OCI-LY3 (cell line): ENCODE measurements at regions not wholly inside any gene's neighbourhood (a gene's known extent, or its start where the extent isn't known, plus 50 kb on each side); places are given as distances from the start of the nearest gene placed in this dataset.

ENCODE experiments used
- CTCF ChIP-seq: fragments of 200-600, 300-600 bp; sonication (generic); IDR thresholded peaks from 2 replicates; pipeline ENCODE4 v1.5.1; 2014; ENCODE audit warnings: antibody characterized with exemption, low read length, low read depth
- EZH2phosphoT487 ChIP-seq: fragments of 200-600 bp; shearing (Covaris generic); IDR thresholded peaks from 2 replicates; pipeline ENCODE4 v1.6.1; 2018; ENCODE audit warnings: antibody characterized with exemption, mixed run types, low read depth

GRCh38 chr4:23429497-23429896, 460.4 kb downstream of the PPARGC1A start:
- TF ChIP-seq CTCF (no peak), EZH2phosphoT487 (no peak)
